MG63 (cell line): ENCODE measurements at regions not wholly inside any gene's neighbourhood (a gene's known extent, or its start where the extent isn't known, plus 50 kb on each side); places are given as distances from the start of the nearest gene placed in this dataset.

Experiments
- DNase-seq: peaks from one replicate; pipeline ENCODE4 v3.0.0-alpha.2; 2020
- H3K27me3 ChIP-seq: fragments of 250-450 bp; sonication (Bioruptor Pico); 2 replicates; pipeline ENCODE4 v1.5.1; 2020; ENCODE audit warnings: mild to moderate bottlenecking, moderate library complexity
- H3K36me3 ChIP-seq: fragments of 250-450 bp; sonication (Bioruptor Pico); 2 replicates; pipeline ENCODE4 v1.5.1; 2020; ENCODE audit warnings: mild to moderate bottlenecking, moderate library complexity
- H3K4me3 ChIP-seq: fragments of 250-450 bp; sonication (Bioruptor Pico); 2 replicates; pipeline ENCODE4 v1.5.1; 2020; ENCODE audit warnings: mild to moderate bottlenecking, moderate library complexity
- H3K9me3 ChIP-seq: fragments of 250-450 bp; sonication (Bioruptor Pico); 2 replicates; pipeline ENCODE4 v1.5.1; 2020; ENCODE audit warnings: mild to moderate bottlenecking, moderate library complexity

DNA sequence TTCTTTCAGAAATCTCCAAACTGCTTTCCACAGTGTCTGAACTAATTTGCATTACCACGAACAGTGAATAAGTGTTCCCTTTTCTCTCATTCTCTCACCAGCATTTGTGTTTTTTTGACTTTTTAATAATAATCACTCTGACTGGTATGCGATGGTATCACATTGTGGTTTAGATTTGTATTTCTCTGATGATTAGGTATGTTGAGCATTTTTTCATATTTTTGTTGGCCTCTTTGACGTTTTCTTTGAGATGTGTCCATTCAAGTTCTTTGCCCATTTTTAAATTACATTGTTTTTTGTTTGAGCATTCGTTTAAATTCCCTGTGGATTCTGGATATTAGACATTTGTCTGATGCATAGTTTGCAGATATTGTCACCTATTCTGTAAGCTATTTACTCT lies 1639.6 kb upstream of the TENM4 start:
- no peaks in the 10 kb centered on the region for H3K9me3 ChIP-seq
- H3K4me3 ChIP-seq = no peak overlapping the region
- H3K27me3 ChIP-seq = no peaks in the 10 kb centered on the region
- H3K36me3 ChIP-seq = no peaks in the 10 kb centered on the region
- DNase-seq = no peak

DNA sequence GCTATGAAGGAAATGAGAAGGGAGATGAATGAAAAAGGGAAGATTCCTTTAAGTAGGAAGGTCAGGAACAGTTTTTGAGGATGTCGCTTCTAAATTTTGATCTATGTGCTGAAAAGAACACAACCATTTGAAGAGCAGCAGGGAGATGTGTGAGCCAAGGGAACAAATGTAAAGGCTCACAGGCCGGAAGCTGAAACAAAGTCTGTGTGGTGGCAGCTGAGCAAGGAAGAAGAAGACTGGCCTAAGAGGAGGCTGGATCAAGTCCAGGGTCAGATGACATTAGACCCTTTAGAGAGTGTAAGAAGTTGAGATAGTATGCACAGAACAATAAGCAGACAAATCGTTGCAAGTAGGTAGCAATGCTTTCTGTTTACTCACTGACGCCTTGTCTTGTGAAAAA lies 1631.4 kb upstream of the TENM4 start:
- H3K9me3 ChIP-seq = no peaks in the 10 kb centered on the region
- no peak for DNase-seq
- no peak overlapping the region for H3K4me3 ChIP-seq
- no peaks in the 10 kb centered on the region for H3K27me3 ChIP-seq
- H3K36me3 ChIP-seq = no peaks in the 10 kb centered on the region

DNA sequence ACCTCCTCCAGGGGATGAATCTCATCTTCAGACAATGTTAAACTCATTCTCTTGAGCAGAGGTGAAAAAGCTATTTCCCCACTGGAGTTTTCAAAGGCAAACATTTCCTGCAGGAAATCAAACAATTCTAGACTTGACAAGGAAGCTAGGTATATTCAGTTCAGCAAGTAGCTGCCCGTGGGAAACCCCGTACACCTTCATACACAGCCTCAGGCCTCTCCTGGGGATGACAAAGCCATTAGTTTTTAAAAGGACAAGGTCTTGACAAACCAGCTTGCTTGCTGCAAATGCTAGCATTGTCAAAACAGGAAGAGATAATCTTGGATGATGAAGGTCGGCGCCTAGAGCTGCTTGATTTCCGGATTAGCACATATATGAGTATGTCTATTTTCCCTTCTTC lies 1630.8 kb upstream of the TENM4 start:
- Histone ChIP-seq H3K27me3 (no peaks in the 10 kb centered on the region), H3K4me3 (no peak overlapping the region)
- no peak for DNase-seq

DNA sequence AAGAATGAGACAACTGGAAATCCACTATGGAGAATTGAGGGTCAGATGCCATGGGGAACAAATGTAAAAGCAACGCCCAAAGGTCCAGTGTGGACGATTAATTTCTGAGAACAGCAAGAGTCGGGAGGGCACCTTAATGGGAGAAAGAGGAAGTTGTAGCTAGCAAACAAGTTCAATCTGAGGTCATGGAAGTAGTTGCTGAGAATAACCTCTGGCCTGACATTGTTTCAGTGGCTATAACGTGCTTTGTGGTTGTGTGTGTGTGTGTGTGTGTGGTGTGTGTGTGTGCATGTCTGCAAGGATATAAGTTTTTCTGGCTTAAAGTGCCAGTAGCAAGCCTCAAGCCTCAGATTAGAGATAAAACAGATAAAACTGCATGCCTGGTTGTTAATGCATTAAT lies 1630.1 kb upstream of the TENM4 start:
- H3K9me3 ChIP-seq = no peaks in the 10 kb centered on the region
- H3K36me3 ChIP-seq = no peaks in the 10 kb centered on the region
- H3K4me3 ChIP-seq = no peak overlapping the region
- no peak for DNase-seq
- no peaks in the 10 kb centered on the region for H3K27me3 ChIP-seq

More for the DNA sequence above, 1630.8 kb upstream of the TENM4 start:
- H3K36me3 ChIP-seq = no peaks in the 10 kb centered on the region
- H3K9me3 ChIP-seq = no peaks in the 10 kb centered on the region

DNA sequence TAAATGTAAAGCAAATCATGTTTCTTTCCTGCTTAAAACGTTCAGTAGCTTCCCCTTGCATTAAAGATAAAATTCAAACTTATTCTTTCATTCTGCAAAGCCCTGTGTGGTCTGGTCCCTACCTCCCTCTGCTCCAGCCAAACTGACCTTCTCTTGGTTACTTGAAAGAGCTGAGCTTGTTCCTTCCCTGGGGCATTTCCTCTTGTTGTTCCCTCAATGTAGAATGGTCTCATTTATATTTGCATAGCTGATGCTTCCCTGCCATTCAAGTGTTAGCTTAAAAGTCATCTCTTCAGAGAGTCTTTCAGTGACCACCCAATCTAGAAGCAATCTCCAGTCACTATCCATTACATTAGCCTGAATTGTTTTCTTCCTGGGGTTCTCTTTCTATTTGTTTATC lies 1618.5 kb upstream of the TENM4 start:
- H3K36me3 ChIP-seq = no peaks in the 10 kb centered on the region
- no peaks in the 10 kb centered on the region for H3K9me3 ChIP-seq
- no peaks in the 10 kb centered on the region for H3K27me3 ChIP-seq
- no peak for DNase-seq
- no peak overlapping the region for H3K4me3 ChIP-seq

DNA sequence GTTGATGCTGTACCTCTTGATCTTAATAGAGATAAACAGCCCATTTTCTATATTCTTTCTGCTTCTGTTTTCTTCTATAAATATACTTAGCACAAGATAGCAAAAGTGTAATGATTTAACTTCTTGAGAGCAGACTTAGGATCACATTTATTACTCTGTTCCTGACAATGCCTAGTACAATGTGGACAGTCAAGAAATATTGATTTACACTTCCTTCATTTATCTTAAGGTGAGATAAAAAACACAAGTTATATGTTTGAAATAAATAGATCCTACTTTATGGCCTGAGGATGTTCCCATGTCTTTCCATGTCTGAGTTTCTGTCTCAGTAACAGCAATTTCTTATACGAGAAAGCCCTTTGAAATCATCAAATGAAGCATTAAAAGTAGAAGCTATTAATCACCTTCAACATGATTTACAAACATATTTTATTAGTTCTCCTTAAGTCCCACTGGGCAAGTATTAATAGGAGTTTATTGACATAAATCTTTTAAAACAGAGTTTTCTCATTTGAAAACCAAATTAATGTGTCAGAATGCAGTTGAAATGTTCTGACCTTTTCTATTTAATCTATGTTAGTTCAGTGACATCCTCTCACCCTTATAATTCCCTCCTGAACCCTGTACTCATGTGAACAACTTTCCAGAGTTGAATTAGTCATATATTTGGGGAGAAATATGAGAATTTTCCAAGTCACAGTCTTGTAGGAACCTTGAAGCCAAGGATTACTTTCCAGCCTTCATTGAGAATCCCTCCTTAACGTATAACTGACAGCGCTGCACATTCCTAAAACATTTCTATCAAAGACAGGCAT lies 1611.7 kb upstream of the TENM4 start:
- no peaks in the 10 kb centered on the region for H3K27me3 ChIP-seq
- no peaks in the 10 kb centered on the region for H3K36me3 ChIP-seq
- H3K9me3 ChIP-seq = no peaks in the 10 kb centered on the region
- DNase-seq = no peak
- H3K4me3 ChIP-seq = no peak overlapping the region

DNA sequence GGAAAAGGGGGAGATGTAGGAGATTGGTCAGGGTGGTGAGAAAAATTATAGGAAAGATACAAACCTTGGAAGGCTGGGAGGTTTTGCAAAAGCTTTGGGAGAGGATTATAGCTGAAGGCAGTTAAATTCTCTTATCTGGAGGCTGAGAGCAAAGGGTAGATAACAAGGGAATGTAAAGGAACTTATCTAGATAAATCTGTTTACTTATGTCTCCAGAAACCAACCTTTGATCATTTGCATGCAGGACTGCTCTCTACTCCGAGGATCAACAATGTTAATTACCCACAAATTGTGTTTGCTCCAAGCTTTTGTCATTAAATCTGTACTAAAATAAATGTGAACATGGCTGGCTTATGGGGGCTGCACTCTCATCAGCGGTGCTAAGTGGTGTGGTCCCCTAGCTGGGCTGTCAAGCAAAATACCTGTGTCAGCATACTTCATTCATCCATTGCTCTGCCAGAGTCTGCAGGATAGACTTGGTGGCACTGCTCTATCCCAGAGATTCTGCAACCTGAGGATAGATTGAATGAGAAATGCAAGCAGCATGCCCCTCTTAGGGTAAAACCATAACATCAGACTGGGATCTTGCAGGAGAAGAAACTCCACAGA lies 1599.2 kb upstream of the TENM4 start:
- no peaks in the 10 kb centered on the region for H3K9me3 ChIP-seq
- no peaks in the 10 kb centered on the region for H3K36me3 ChIP-seq
- H3K4me3 ChIP-seq = no peak overlapping the region
- no peak for DNase-seq
- H3K27me3 ChIP-seq = no peaks in the 10 kb centered on the region

DNA sequence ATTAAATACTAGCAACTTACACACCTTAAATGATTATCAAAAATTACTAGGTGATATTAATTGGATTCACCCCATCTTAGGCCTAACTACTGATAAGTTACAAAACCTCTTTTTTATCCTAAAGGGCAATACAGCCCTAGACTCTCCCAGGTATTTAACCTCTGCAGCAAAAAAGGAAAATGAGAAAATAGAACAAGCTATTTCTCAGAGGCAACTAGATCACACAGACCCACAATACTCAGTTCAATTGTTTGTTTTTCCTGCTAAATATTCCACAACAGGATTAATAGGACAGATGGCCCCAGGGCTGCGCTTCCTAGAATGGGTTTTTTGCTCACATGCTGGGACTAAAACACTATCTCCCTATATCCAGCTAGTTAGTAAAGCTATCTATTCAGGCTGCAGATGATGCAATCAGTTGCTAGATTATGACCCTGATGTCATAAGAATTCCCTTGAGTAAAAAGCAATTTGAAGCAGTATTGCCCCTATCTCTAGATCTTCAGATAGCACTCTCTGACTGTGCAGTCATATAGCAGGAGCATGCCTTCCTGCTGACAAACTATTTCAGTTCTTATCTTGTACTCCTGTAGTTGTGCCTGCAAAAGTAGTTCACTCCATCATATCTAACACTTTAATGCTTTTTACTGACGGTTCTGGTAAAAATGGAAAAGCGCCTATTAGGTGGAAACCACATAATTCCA lies 1595.5 kb upstream of the TENM4 start:
- Histone ChIP-seq H3K4me3 (no peak overlapping the region), H3K9me3 (no peaks in the 10 kb centered on the region), H3K27me3 (no peaks in the 10 kb centered on the region), H3K36me3 (no peaks in the 10 kb centered on the region)
- no peak for DNase-seq

DNA sequence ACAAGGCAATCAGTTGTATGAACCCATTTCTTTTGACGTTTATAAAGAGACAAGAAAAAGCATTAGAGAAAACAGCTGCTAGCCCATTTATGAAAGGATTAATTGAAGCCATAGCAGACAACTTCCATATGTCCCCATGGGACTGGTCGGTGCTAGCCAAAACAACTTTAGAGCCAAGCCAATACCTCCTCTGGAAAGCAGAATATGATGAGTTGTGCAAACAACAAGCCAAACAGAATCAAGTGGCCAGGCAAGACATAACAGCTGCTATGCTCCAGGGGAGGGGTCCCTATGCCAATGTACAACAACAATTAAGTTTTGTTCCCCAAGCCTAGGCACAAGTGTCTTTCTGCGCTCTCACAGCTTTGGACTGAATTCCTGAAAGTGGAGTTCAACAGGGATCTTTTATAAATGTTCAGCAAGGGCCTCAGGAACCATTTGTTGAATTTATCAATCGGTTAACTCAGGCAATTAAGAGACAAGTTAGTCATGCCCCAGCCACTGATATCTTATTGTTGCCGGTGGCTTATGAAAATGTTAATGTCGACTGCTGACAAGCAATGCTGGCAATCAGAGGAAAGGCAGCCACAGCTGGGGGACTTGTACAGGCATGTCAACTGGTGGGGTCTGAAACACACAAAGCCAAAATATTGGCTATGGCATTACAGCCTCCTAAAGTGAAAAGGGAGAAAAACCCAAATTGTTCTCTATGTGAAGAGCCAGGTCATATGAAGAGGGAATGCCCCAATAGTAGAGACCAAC lies 1593.1 kb upstream of the TENM4 start:
- Histone ChIP-seq H3K9me3 (no peaks in the 10 kb centered on the region), H3K4me3 (no peak overlapping the region), H3K27me3 (no peaks in the 10 kb centered on the region), H3K36me3 (no peaks in the 10 kb centered on the region)
- DNase-seq = no peak

DNA sequence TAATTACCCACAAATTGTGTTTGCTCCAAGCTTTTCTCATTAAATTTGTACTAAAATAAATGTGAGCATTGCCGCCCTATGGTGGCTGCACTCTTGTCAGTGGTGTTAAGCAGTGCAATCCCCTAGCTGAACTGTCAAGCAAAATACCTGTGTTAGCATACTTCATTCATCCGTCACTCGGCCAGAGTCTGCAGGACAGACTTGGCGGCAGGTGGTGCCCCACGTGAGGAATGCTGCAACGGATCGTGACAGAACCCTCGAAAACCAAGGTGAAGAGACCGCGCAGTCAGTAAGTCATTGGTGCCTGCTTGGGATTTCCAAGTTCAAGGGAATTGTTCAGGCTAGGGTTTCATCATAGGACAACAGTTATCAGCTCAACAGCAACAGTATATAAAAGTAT lies 1592.1 kb upstream of the TENM4 start:
- no peak for DNase-seq
- peaks cover 3% of the 10 kb centered on the region; the same call in 1 of the 2 replicates for H3K27me3 ChIP-seq
- no peak overlapping the region for H3K4me3 ChIP-seq
- no peaks in the 10 kb centered on the region for H3K36me3 ChIP-seq
- no peaks in the 10 kb centered on the region for H3K9me3 ChIP-seq

DNA sequence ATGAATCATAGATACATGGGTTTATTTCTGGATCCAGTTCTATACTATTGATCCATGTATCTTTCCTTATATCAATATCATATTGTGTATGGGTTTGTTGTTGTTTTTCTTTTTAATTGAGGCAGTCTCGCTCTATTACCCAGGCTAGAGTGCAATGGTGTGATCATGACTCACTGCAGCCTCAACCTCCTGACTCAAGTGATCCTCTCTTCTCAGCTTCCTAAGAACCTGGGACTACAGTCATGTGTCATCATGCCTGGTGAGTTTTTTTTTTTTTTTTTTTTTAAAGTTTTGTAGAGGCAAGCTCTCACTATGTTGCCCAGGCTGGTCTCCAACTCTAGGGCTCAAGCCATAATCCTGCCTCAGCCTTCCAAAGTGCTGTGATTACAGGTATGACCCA lies 1589.4 kb upstream of the TENM4 start:
- H3K4me3 ChIP-seq = no peak overlapping the region
- no peaks in the 10 kb centered on the region for H3K36me3 ChIP-seq
- no peaks in the 10 kb centered on the region for H3K9me3 ChIP-seq
- DNase-seq = no peak
- peaks cover 3% of the 10 kb centered on the region; the same call in 1 of the 2 replicates for H3K27me3 ChIP-seq

DNA sequence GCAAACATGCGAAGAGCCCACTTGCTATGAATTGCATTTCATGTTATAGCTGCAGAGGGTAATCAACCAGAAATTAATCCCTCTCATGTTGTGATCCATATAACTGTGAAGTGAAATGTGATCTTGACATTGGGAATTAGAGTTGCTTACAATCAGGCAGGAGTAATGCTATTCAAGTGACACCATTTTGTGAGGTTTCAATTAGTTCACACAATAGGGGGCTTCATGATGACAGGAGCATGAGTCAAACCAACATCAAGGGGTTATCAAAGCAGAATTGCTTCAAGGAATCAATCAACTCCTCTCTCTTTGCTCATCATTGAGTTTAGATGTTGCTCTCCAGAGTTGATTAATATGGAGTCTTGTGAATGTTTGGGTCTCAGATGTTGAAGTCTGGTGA lies 1585.2 kb upstream of the TENM4 start:
- no peak for DNase-seq
- no peaks in the 10 kb centered on the region for H3K36me3 ChIP-seq
- H3K9me3 ChIP-seq = no peaks in the 10 kb centered on the region
- H3K4me3 ChIP-seq = no peak overlapping the region
- H3K27me3 ChIP-seq = peaks cover 3% of the 10 kb centered on the region; the same call in 1 of the 2 replicates

DNA sequence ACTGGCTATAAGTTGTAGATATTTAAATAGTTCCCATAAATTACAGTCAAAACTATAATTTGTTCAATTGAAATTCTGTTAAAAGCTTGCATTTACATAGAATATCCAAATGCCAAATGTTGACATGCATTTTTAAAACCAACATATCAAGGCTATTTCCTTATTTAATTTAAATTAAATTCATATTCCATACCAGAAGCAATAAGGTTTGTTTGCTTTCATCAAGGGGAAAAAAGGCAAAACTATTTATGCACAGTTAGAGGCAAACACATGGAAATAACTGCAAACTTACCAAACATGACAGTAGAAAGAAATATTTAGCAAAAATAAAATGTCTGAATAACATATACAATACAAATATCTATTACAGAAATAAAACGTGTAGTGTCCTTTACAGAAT lies 1581.2 kb upstream of the TENM4 start:
- H3K9me3 ChIP-seq = no peaks in the 10 kb centered on the region
- no peaks in the 10 kb centered on the region for H3K36me3 ChIP-seq
- no peak overlapping the region for H3K4me3 ChIP-seq
- DNase-seq = no peak
- H3K27me3 ChIP-seq = no peaks in the 10 kb centered on the region; the same call in 1 of the 2 replicates

DNA sequence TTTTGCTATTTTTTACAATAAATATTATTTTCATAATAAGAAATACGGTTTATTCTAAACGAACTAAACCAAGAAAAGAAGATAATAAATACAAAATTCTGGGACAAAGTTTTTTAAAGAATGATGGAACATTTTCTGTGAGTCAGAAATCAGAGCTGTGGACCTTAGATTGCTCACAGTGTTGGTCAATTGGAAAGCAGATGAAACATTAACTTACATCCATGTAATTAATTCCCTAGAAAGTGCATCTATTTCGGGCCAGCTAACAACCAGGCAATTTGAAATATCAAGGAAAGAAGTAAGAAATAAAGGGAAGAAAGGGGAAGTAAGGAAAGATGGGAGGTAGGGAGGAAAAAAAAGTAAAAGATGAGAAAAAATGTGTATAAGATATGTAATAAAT lies 1569.8 kb upstream of the TENM4 start:
- DNase-seq = no peak
- Histone ChIP-seq H3K36me3 (no peaks in the 10 kb centered on the region), H3K4me3 (no peak overlapping the region)

DNA sequence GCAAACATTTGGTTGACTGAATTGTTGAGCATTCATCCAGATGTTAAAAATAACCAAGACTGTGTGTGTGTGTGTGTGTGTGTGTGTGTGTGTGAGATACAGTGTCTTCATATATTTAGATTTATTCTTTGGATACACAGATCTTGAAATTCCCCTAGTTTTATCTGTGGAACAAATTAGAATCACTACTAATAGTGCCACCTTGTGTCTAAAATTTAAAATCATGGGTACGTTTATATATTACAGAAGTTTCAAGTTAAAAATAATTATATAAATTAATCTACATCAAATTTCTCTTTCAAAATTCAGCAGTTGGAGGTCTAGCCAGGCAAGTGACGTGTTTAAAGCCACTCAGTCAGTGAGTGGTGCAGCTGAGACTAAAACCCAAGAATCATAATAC lies 1566.2 kb upstream of the TENM4 start:
- Histone ChIP-seq H3K27me3 (no peaks in the 10 kb centered on the region; the same call in 1 of the 2 replicates), H3K9me3 (no peaks in the 10 kb centered on the region), H3K4me3 (no peak overlapping the region), H3K36me3 (no peaks in the 10 kb centered on the region)
- DNase-seq = no peak

More for the DNA sequence above, 1569.8 kb upstream of the TENM4 start:
- Histone ChIP-seq H3K9me3 (no peaks in the 10 kb centered on the region), H3K27me3 (no peaks in the 10 kb centered on the region; the same call in 1 of the 2 replicates)

DNA sequence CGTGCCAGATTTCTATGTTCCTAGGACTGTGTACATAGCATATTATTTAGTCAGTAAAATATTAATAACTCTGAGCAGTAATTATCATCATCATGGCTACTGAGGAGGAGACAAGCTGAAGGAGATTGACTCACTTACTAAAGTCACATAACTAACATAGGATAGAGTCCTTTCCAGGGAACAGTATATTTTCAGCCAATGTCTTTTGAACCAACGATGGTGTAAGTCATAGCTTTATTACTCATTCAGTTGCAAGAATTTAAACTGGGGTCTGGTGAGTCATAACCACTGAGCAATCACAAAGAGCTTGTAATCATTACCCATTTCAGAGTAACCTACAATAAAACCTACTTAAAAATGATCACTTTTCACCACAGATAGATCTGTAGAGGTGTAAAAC lies 1564.8 kb upstream of the TENM4 start:
- no peak overlapping the region for H3K4me3 ChIP-seq
- DNase-seq = no peak

DNA sequence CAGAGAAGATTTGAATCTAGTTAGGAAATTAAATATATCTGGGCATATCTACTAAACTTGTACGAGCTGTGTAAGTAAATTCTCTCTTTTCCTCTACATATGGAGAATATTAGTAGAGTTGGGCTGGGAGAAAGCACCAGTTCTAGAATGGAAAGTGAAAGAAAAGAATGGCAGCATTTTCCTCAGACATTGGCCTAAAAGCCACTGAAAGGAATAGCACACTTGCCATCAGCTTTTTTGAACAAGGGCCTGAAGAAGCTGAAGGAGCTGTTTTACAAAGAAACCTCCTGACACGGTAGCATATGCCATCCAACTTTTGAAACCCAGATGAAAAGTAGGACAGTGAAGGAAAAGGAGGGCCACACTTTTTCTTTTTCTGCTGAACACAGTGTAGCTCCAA lies 1563.7 kb upstream of the TENM4 start:
- DNase-seq = no peak
- no peaks in the 10 kb centered on the region for H3K9me3 ChIP-seq
- no peaks in the 10 kb centered on the region for H3K36me3 ChIP-seq
- H3K4me3 ChIP-seq = no peak overlapping the region
- no peaks in the 10 kb centered on the region for H3K27me3 ChIP-seq

More for the DNA sequence above, 1564.8 kb upstream of the TENM4 start:
- H3K9me3 ChIP-seq = no peaks in the 10 kb centered on the region
- H3K36me3 ChIP-seq = no peaks in the 10 kb centered on the region
- H3K27me3 ChIP-seq = no peaks in the 10 kb centered on the region; the same call in 1 of the 2 replicates
